Neuronal stem cell (in vitro differentiated cells): ENCODE measurements at regions not wholly inside any gene's neighbourhood (a gene's known extent, or its start where the extent isn't known, plus 50 kb on each side); places are given as distances from the start of the nearest gene placed in this dataset.

Experiments
- DNase-seq: peaks from one replicate; pipeline ENCODE4 v3.0.0-alpha.2; 2013; ENCODE audit warnings: low spot score
- H2AFZ ChIP-seq: one replicate; pipeline ENCODE4 v1.6.1; 2013; ENCODE audit warnings: mild to moderate bottlenecking, low read length, inconsistent platforms
- H2AK5ac ChIP-seq: 2 replicates; pipeline ENCODE4 v1.6.1; 2013; ENCODE audit warnings: low read depth, mild to moderate bottlenecking, inconsistent platforms, low read length, moderate library complexity, mixed read lengths
- H2BK120ac ChIP-seq: 2 replicates; pipeline ENCODE4 v1.6.1; 2013; ENCODE audit warnings: low read depth, mild to moderate bottlenecking, inconsistent platforms, low read length, moderate library complexity, mixed read lengths
- H2BK12ac ChIP-seq: one replicate; pipeline ENCODE4 v1.6.1; 2013; ENCODE audit warnings: low read length, inconsistent platforms
- H2BK15ac ChIP-seq: 2 replicates; pipeline ENCODE4 v1.6.1; 2013; ENCODE audit warnings: mild to moderate bottlenecking, low read length, inconsistent platforms, mixed read lengths
- H2BK5ac ChIP-seq: one replicate; pipeline ENCODE4 v1.6.1; 2013; ENCODE audit warnings: inconsistent platforms, mild to moderate bottlenecking, low read length, moderate library complexity
- H3K14ac ChIP-seq: one replicate; pipeline ENCODE4 v1.6.1; 2013; ENCODE audit warnings: low read length, inconsistent platforms
- H3K18ac ChIP-seq: 2 replicates; pipeline ENCODE4 v1.6.1; 2013; ENCODE audit warnings: low read length, inconsistent platforms
- H3K23ac ChIP-seq: 2 replicates; pipeline ENCODE4 v1.6.1; 2013; ENCODE audit warnings: low read depth, mild to moderate bottlenecking, mixed read lengths, low read length, inconsistent platforms; ENCODE audit not compliant: poor library complexity
- H3K27ac ChIP-seq: replicated peaks from 3 replicates; pipeline ENCODE4 v1.5.1; 2013; ENCODE audit warnings: low read length, inconsistent platforms
- H3K27me3 ChIP-seq, 3 experiments: 2 replicates each; pipeline ENCODE4 v1.6.1; 2013; ENCODE audit warnings: low read length in 3 of 3, mild to moderate bottlenecking in 2 of 3, inconsistent platforms in 1 of 3, low read depth in 1 of 3, mixed read lengths in 1 of 3, moderate library complexity in 1 of 3; ENCODE audit not compliant: control insufficient read depth in 3 of 3, insufficient read depth in 3 of 3
- H3K36me3 ChIP-seq, 2 donors: replicated peaks in 1 of 2; 2 replicates each; pipeline ENCODE4 v1.6.1; 2013; ENCODE audit warnings: low read length in 2 of 2; ENCODE audit not compliant: control insufficient read depth in 2 of 2, insufficient read depth in 2 of 2
- H3K4ac ChIP-seq: 2 replicates; pipeline ENCODE4 v1.6.1; 2013; ENCODE audit warnings: inconsistent platforms, mild to moderate bottlenecking, low read length, moderate library complexity
- H3K4me1 ChIP-seq, 2 donors: 1 replicate in 1 of 2; 2 replicates in 1 of 2; pipeline ENCODE4 v1.6.1; 2013; ENCODE audit warnings: low read length in 2 of 2, low read depth in 1 of 2; ENCODE audit not compliant: control insufficient read depth in 2 of 2, insufficient read depth in 1 of 2
- H3K4me2 ChIP-seq: one replicate; pipeline ENCODE4 v1.6.1; 2013; ENCODE audit warnings: mild to moderate bottlenecking, low read length, inconsistent platforms; ENCODE audit not compliant: insufficient read depth, poor library complexity, severe bottlenecking
- H3K4me3 ChIP-seq, 2 donors: 2 replicates each; pipeline ENCODE4 v1.5.1; 2013; ENCODE audit warnings: low read length in 2 of 2, mild to moderate bottlenecking in 2 of 2, inconsistent platforms in 1 of 2, moderate library complexity in 1 of 2
- H3K79me1 ChIP-seq: one replicate; pipeline ENCODE4 v1.6.1; 2013; ENCODE audit warnings: low read depth, mild to moderate bottlenecking, inconsistent platforms, low read length, moderate library complexity
- H3K9ac ChIP-seq: one replicate; pipeline ENCODE4 v1.6.1; 2013; ENCODE audit warnings: mild to moderate bottlenecking, low read depth, low read length, inconsistent platforms; ENCODE audit not compliant: poor library complexity
- H3K9me3 ChIP-seq, 2 donors: replicated peaks in 1 of 2; 2 replicates each; pipeline versions ENCODE3 to v1.6.1; 2013; ENCODE audit warnings: low read length in 2 of 2, mild to moderate bottlenecking in 2 of 2, inconsistent platforms in 1 of 2, low read depth in 1 of 2, mixed read lengths in 1 of 2, moderate library complexity in 1 of 2; ENCODE audit not compliant: control insufficient read depth in 2 of 2, insufficient read depth in 1 of 2
- H4K8ac ChIP-seq: one replicate; pipeline ENCODE4 v1.6.1; 2013; ENCODE audit warnings: low read depth, mild to moderate bottlenecking, inconsistent platforms, low read length, moderate library complexity
- H4K91ac ChIP-seq: one replicate; pipeline ENCODE4 v1.6.1; 2013; ENCODE audit warnings: low read length, low read depth, mild to moderate bottlenecking, inconsistent platforms; ENCODE audit not compliant: poor library complexity
- WGBS, 2 donors: extraction: QIAGEN DNeasy Blood & Tissue Kit; methylation state at CpG; one replicate each; pipeline ENCODE4 v1.1.7; 2013; ENCODE audit warnings: missing lambda C conversion rate in 2 of 2, mixed read lengths in 1 of 2; ENCODE audit not compliant: insufficient read length in 2 of 2, insufficient replicate concordance in 1 of 2; ENCODE audit errors: extremely low coverage in 2 of 2; 5-methylcytosine and 5-hydroxymethylcytosine counted together

DNA sequence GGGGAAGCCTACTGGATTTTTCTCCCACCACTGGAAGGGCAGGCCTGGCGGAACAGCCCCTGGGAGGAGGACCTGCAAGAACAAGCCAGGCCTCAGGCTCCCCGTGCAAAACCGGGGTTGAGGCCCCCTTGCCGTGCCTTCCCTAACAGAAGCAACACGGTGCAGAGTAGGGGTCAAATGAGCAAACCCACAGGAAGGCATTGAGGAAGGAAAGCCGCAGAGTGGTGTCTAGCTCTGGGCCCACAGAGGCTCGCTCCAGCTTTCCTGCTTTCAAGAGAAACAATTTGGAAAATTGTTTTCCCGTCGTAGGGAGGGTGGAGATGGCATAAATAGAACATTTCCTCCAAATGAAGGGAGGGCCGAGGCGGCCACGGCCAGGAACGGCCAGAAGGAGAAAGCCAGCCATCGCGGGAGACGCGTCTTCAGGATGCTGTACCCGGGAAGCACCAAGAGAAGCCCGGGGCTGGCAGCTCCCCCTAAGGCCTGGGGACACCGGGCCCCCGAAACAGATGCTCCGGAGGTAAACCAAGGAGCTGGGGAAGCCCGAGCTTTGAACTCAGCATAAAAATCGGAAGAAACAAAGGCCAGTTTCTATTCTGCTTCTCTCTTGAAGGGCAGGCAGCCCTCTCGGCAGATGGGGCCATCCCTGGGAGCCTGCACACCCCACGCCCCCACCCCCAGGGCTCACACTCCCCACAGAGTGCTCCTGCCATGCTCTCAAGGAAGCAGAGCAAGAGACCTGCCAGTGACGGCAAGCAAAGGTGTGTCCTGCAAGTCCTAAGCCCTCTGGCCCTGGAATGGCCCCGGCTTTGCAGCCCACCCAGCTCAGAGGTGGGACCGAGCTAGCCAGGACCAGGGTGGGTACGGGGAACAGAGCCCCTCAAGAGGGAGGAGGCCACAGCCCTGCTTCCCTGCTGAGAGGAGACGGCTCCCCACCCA is 92.0 kb downstream of the RBFOX3 start:
- Histone ChIP-seq H3K27ac (no peak overlapping the region), H3K4me1 (peaks cover 0 to 15% of the 10 kb centered on the region in 2 donors), H3K27me3 (peaks cover 0 to 45% (median 3%) of the 10 kb centered on the region in 3 experiments), H4K91ac (no peak overlapping the region), H3K23ac (no peak overlapping the region), H3K4me2 (no peak overlapping the region), H2AFZ (no peak overlapping the region), H3K4ac (no peak overlapping the region), H2BK120ac (peak overlapping the region; percentile 32), H2AK5ac (peak overlapping the region; percentile 42), H3K36me3 (no peaks in the 10 kb centered on the region), H3K4me3 (no peak overlapping the region), H3K9ac (no peak overlapping the region), H2BK15ac (no peak overlapping the region), H3K14ac (no peak overlapping the region), H2BK5ac (no peak overlapping the region), H3K18ac (peak overlapping the region; percentile 54), H3K79me1 (no peaks in the 10 kb centered on the region), H2BK12ac (no peak overlapping the region), H3K9me3 (no peaks in the 10 kb centered on the region), H4K8ac (no peak overlapping the region)
- WGBS, 2 donors, result no CpG with 5 or more reads among the region's 31 CpGs
- DNase-seq, result no peak

DNA sequence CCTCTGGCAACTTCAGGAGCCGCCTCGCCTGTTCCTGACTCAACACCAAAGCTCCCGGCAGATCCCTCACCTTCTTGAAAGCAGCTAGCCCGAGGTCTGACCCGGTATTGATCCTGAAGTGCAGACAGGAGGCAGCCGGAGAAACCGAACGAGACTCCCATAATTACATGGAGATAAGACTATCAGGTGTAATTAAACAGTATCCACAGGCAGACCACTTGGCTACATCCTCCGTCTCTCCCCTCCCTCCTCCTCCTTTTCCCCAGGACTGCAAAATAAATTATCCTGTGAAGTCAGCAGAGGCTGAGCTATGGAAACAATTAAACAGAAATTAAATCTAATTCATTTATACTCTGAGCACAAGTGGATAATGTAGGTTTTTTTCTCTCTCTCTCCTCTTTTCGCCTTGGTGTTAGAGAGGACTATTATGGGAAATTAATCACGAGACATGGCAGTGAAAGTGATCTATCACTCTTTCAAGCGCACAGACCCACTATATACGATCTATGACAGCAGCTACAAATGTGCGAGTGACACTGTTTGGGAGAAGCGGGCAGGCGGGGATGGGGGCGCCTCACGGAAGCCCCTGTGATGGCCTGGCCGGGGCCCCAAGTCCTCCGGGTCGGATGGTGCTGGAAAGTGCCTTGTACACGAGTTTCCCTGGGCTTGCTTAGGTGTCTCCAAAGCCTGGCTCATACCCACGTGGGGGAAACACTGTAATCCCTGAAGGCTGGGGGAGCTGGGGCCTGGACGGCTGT is 92.8 kb downstream of the RBFOX3 start:
- no peak overlapping the region for H3K4me2 ChIP-seq

DNA sequence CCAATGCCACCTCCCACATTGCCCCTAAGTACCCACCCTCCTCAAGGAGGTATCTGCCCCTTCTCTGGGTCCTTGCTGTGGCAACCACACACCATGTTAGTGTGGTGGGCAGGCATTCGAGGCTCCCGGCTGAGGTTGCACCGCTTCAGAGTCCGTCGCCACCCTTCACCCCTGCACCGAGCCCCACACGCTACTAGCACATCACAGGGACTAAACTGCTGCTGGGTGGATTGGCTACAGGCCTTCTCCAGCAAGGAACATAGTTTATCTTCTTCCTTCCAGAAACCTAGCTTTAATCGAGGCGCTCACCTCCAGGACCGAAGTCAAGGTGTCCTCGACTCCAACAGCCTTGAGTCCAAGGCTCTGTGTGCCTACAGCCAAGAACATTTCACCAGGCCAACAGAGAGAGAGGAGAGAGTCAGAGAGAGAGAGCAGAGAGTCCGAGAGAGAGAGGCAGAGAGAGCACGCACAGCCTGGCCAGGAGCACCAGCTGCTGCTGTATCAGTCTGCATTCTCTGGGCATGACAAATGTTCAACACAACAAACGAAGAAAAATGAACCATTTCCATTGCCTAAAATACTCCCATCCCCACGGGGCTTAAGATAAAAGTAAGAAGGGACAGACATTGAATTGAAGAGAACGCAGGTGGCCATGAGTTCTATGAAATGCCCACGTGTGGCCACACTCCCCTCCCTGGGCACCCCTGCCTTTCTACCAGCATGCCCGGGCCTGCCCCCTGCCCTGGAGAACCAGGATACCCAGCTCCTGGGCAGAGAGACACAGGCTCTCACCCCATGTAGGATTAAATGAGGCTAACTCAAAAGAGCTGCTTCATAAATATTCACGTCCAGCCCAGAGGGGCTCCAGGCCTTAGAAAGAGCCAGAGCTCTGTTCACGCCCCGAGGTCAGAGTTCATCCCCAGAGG is 94.9 kb downstream of the RBFOX3 start:
- no peaks in the 10 kb centered on the region for H3K79me1 ChIP-seq
- no peak overlapping the region for H2BK5ac ChIP-seq
- no peak overlapping the region for H2BK12ac ChIP-seq
- no peak overlapping the region for H4K8ac ChIP-seq
- H2AK5ac ChIP-seq, result no peak overlapping the region
- no peak overlapping the region for H2BK15ac ChIP-seq
- H4K91ac ChIP-seq, result no peak overlapping the region
- H3K14ac ChIP-seq, result no peak overlapping the region
- no peaks in the 10 kb centered on the region for H3K36me3 ChIP-seq
- H3K4me1 ChIP-seq, result peaks cover 0 to 14% of the 10 kb centered on the region in 2 donors
- H3K9me3 ChIP-seq, result peaks cover 0 to 6% of the 10 kb centered on the region in 2 donors
- no peak overlapping the region for H3K9ac ChIP-seq
- WGBS, 2 donors, result no CpG with 5 or more reads among the region's 21 CpGs
- peak overlapping the region in 1 of 2 donors; percentile 8 for H3K4me3 ChIP-seq
- H3K4ac ChIP-seq, result no peak overlapping the region
- H3K27me3 ChIP-seq, result peaks cover 0 to 27% (median 0%) of the 10 kb centered on the region in 3 experiments
- peak overlapping the region; percentile 30 for H2AFZ ChIP-seq
- no peak overlapping the region for H3K27ac ChIP-seq
- H3K18ac ChIP-seq, result peak overlapping the region; percentile 73
- no peak overlapping the region for H2BK120ac ChIP-seq
- H3K4me2 ChIP-seq, result no peak overlapping the region
- H3K23ac ChIP-seq, result no peak overlapping the region
- no peak for DNase-seq

More for the DNA sequence above, 92.8 kb downstream of the RBFOX3 start:
- Histone ChIP-seq H3K4me1 (peaks cover 0 to 15% of the 10 kb centered on the region in 2 donors), H3K14ac (no peak overlapping the region), H3K27me3 (peaks cover 0 to 39% (median 3%) of the 10 kb centered on the region in 3 experiments), H3K79me1 (no peaks in the 10 kb centered on the region), H2BK15ac (no peak overlapping the region), H3K9ac (no peak overlapping the region), H3K27ac (no peak overlapping the region), H3K18ac (peak overlapping the region; percentile 54), H2BK120ac (peak overlapping the region; percentile 32), H3K4ac (no peak overlapping the region), H3K9me3 (peaks cover 0 to 3% of the 10 kb centered on the region in 2 donors), H2BK5ac (no peak overlapping the region), H3K23ac (no peak overlapping the region), H4K91ac (no peak overlapping the region), H3K4me3 (no peak overlapping the region), H2AFZ (no peak overlapping the region), H3K36me3 (no peaks in the 10 kb centered on the region), H4K8ac (no peak overlapping the region), H2AK5ac (no peak overlapping the region), H2BK12ac (no peak overlapping the region)
- no peak for DNase-seq
- WGBS, 2 donors, result no CpG with 5 or more reads among the region's 24 CpGs
